Endodermal cell (in vitro differentiated cells): ENCODE measurements at regions not wholly inside any gene's neighbourhood (a gene's known extent, or its start where the extent isn't known, plus 50 kb on each side); places are given as distances from the start of the nearest gene placed in this dataset.

Source experiments
- DNase-seq: peaks from one replicate; pipeline ENCODE4 v3.0.0-alpha.2; 2017
- H3K27ac ChIP-seq: 2 replicates; pipeline ENCODE4 v1.5.1; 2013; ENCODE audit warnings: mild to moderate bottlenecking, low read depth, low read length, moderate library complexity
- H3K27me3 ChIP-seq: 2 replicates; pipeline ENCODE4 v1.6.1; 2013; ENCODE audit warnings: mild to moderate bottlenecking, low read length, moderate library complexity; ENCODE audit not compliant: insufficient read depth, control insufficient read depth, poor library complexity, severe bottlenecking
- H3K36me3 ChIP-seq: 2 replicates; pipeline ENCODE4 v1.7.0; 2013; ENCODE audit warnings: mild to moderate bottlenecking, low read length, moderate library complexity; ENCODE audit not compliant: control insufficient read depth, insufficient read depth
- H3K4me1 ChIP-seq: one replicate; pipeline ENCODE4 v1.7.0; 2013; ENCODE audit warnings: low read length; ENCODE audit not compliant: control insufficient read depth, insufficient read depth
- H3K4me3 ChIP-seq: 2 replicates; pipeline ENCODE4 v1.5.1; 2013; ENCODE audit warnings: mild to moderate bottlenecking, low read length, moderate library complexity
- H3K9ac ChIP-seq: 2 replicates; pipeline ENCODE4 v1.6.1; 2013; ENCODE audit warnings: mild to moderate bottlenecking, low read length, moderate library complexity; ENCODE audit not compliant: poor library complexity, severe bottlenecking; ENCODE audit errors: extremely low read depth
- H3K9me3 ChIP-seq: 2 replicates; pipeline ENCODE4 v1.6.1; 2013; ENCODE audit warnings: mild to moderate bottlenecking, low read length, moderate library complexity; ENCODE audit not compliant: control insufficient read depth
- H3K27ac Mint-ChIP-seq: 2 replicates; pipeline ENCODE4 v1.8.0; 2020; ENCODE audit warnings: mixed read lengths
- H3K27me3 Mint-ChIP-seq: 2 replicates; pipeline ENCODE4 v1.8.0; 2021; ENCODE audit warnings: mild to moderate bottlenecking, mixed read lengths; ENCODE audit not compliant: insufficient read depth
- H3K36me3 Mint-ChIP-seq: 2 replicates; pipeline ENCODE4 v1.8.0; 2020; ENCODE audit warnings: low read depth, mixed read lengths
- H3K4me1 Mint-ChIP-seq: 2 replicates; pipeline ENCODE4 v1.8.0; 2020; ENCODE audit warnings: mixed read lengths
- H3K4me3 Mint-ChIP-seq: 2 replicates; pipeline ENCODE4 v1.8.0; 2020; ENCODE audit warnings: mild to moderate bottlenecking, moderate library complexity, mixed read lengths
- H3K9me3 Mint-ChIP-seq: 2 replicates; pipeline ENCODE4 v1.8.0; 2020; ENCODE audit warnings: mild to moderate bottlenecking, mixed read lengths
- WGBS, 2 experiments: methylation state at CpG; one replicate each; pipeline versions ENCODE4 v1.1.5 to v1.1.7; 2013; ENCODE audit warnings: missing lambda C conversion rate in 2 of 2, mixed read lengths in 1 of 2; ENCODE audit not compliant: insufficient coverage in 1 of 2, insufficient read length in 1 of 2; 5-methylcytosine and 5-hydroxymethylcytosine counted together
- TF ChIP-seq, protein P1 (sequence below): fragments of 200-600 bp; sonication (generic); conservative IDR thresholded peaks from 2 replicates; pipeline ENCODE4 v1.5.0; 2021; ENCODE audit warnings: antibody characterized with exemption, mild to moderate bottlenecking

DNA sequence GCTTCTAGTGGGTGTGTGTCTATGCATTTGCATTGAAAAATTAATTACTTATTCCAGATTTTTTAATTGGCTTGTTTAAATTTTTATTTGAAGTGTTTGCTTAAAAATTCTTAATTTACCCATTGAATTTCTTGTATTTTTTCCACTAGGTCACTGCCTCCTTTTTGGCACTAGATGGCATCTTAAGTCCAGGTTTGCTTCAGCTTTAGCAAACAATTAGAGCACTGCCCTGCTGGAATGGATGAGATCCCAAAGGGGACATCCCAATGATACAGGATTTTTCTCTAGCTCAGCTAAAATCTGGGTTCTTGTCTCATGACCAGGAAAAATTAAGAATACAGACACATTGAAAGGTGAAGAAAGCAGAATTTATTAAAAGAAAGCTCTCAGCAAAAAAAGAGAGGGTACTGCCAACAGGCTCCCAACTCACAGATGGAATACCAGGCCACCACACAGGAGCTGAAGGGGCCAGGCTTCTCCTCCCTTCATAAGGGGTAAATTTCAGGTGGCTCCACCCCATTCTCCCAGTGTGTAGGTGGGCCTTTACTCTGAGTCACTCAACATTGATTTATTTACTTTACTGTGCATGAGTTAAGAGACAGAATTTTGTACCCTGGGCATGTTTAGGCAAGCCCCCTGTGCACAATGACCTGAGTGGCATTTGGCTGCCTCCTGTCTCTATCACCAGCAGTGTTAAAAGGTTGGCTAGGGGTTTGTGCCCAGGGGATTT is 532.4 kb downstream of the ANXA1 start:
- H3K36me3 Mint-ChIP-seq: no peaks in the 10 kb centered on the region
- H3K9me3 ChIP-seq: no peaks in the 10 kb centered on the region
- H3K4me1 Mint-ChIP-seq: no peaks in the 10 kb centered on the region
- no peak overlapping the region for H3K9ac ChIP-seq
- TF ChIP-seq, protein P1, sequence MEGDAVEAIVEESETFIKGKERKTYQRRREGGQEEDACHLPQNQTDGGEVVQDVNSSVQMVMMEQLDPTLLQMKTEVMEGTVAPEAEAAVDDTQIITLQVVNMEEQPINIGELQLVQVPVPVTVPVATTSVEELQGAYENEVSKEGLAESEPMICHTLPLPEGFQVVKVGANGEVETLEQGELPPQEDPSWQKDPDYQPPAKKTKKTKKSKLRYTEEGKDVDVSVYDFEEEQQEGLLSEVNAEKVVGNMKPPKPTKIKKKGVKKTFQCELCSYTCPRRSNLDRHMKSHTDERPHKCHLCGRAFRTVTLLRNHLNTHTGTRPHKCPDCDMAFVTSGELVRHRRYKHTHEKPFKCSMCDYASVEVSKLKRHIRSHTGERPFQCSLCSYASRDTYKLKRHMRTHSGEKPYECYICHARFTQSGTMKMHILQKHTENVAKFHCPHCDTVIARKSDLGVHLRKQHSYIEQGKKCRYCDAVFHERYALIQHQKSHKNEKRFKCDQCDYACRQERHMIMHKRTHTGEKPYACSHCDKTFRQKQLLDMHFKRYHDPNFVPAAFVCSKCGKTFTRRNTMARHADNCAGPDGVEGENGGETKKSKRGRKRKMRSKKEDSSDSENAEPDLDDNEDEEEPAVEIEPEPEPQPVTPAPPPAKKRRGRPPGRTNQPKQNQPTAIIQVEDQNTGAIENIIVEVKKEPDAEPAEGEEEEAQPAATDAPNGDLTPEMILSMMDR: peak; percentile 88
- H3K9me3 Mint-ChIP-seq: peaks cover 9% of the 10 kb centered on the region
- no peaks in the 10 kb centered on the region for H3K4me1 ChIP-seq
- H3K4me3 ChIP-seq: no peak overlapping the region
- no peak for DNase-seq
- H3K4me3 Mint-ChIP-seq: no peak overlapping the region
- H3K27ac Mint-ChIP-seq: no peak overlapping the region
- H3K36me3 ChIP-seq: no peaks in the 10 kb centered on the region
- no peak overlapping the region for H3K27ac ChIP-seq
- no peaks in the 10 kb centered on the region for H3K27me3 ChIP-seq
- H3K27me3 Mint-ChIP-seq: no peaks in the 10 kb centered on the region

DNA sequence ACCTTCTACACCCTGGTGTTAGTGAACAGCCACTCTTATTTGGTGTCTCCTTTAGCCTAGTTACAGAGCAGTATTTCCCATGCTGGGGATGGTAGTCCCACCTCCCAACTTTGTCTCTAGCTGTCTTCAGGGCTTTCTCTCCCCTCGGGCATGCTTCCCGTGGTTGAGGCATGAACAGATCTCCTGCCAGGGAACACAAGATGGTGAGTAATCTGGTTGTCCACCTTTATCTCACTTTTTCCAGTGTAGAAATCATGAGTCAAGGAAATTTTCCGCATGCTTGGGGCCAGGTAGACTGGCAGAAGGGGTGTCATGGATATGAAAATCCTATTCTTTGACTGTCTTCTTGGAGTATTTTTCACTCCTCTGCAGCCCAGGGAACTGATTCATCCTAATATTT is 532.9 kb downstream of the ANXA1 start:
- Histone ChIP-seq H3K9ac (no peak overlapping the region), H3K4me3 (no peak overlapping the region), H3K36me3 (no peaks in the 10 kb centered on the region), H3K4me1 (no peaks in the 10 kb centered on the region), H3K27ac (no peak overlapping the region), H3K27me3 (no peaks in the 10 kb centered on the region), H3K9me3 (no peaks in the 10 kb centered on the region)
- 89 to 100% methylated on average over 1 to 3 of the region's 3 CpGs for WGBS, 2 experiments
- Mint-ChIP-seq H3K9me3 (peaks cover 9% of the 10 kb centered on the region), H3K36me3 (no peaks in the 10 kb centered on the region), H3K27me3 (no peaks in the 10 kb centered on the region), H3K4me3 (no peak overlapping the region), H3K27ac (no peak overlapping the region), H3K4me1 (no peaks in the 10 kb centered on the region)
- DNase-seq: no peak
- TF ChIP-seq, protein P1: no peak

DNA sequence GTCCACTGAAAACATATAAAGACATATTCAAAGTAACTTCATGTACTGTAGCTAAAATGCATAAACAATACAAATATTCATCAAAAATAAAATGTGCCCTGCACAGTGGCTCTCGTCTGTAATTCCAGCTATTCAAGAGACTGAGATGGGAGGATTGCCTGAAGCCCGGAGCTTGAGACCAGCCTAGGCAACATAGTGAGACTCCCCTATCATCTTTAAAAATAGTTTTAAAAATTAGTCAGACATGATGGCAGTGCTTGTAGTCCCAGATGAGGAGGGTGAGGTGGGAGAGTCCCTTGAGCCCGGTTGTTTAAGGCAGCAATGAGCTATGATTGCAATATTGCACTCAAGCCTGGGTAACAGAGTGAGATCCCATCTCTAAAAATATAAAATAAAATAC is 534.1 kb downstream of the ANXA1 start:
- Histone ChIP-seq H3K27ac (no peak overlapping the region), H3K4me3 (no peak overlapping the region), H3K9ac (no peak overlapping the region), H3K9me3 (no peaks in the 10 kb centered on the region), H3K27me3 (no peaks in the 10 kb centered on the region), H3K4me1 (no peaks in the 10 kb centered on the region), H3K36me3 (no peaks in the 10 kb centered on the region)
- TF ChIP-seq, protein P1: no peak
- no peaks in the 10 kb centered on the region for H3K36me3 Mint-ChIP-seq
- WGBS, 2 experiments: 80 to 92% methylated on average over 1 to 3 of the region's 3 CpGs
- no peaks in the 10 kb centered on the region for H3K4me1 Mint-ChIP-seq
- H3K4me3 Mint-ChIP-seq: no peak overlapping the region
- H3K9me3 Mint-ChIP-seq: peaks cover 9% of the 10 kb centered on the region
- no peaks in the 10 kb centered on the region for H3K27me3 Mint-ChIP-seq
- H3K27ac Mint-ChIP-seq: no peak overlapping the region
- DNase-seq: no peak
